BE2C (cell line): ENCODE measurements at regions not wholly inside any gene's neighbourhood (a gene's known extent, or its start where the extent isn't known, plus 50 kb on each side); places are given as distances from the start of the nearest gene placed in this dataset.

Experiments used
- DNase-seq: peaks from one replicate; pipeline ENCODE4 v3.0.0-alpha.2; 2020
- H3K27me3 ChIP-seq: fragments of 250-450 bp; sonication (Bioruptor Pico); 2 replicates; pipeline ENCODE4 v1.5.1; 2020; ENCODE audit warnings: mild to moderate bottlenecking
- H3K36me3 ChIP-seq: fragments of 250-450 bp; sonication (Bioruptor Pico); 2 replicates; pipeline ENCODE4 v1.5.1; 2020; ENCODE audit warnings: mild to moderate bottlenecking
- H3K4me1 ChIP-seq: fragments of 250-450 bp; sonication (Bioruptor Pico); 2 replicates; pipeline ENCODE4 v1.5.1; 2020
- H3K4me3 ChIP-seq: 2 replicates; pipeline ENCODE4 v1.5.1; 2011; ENCODE audit warnings: low read depth, low read length
- H3K9me3 ChIP-seq: fragments of 250-450 bp; sonication (Bioruptor Pico); 2 replicates; pipeline ENCODE4 v1.5.1; 2020
- CTCF ChIP-seq: IDR thresholded peaks from 2 replicates; pipeline ENCODE4 v1.5.1; 2012; ENCODE audit warnings: mild to moderate bottlenecking, low read depth, low read length

GRCh38 chr13:81305928-81306327 is 965.0 kb upstream of the SPRY2 start:
- TF ChIP-seq CTCF = no peak
- no peaks in the 10 kb centered on the region for H3K27me3 ChIP-seq

GRCh38 chr13:81304121-81304659 is 963.3 kb upstream of the SPRY2 start:
- H3K4me1 ChIP-seq = peaks cover 5% of the 10 kb centered on the region
- no peak for TF ChIP-seq CTCF

More at GRCh38 chr13:81305928-81306327, 965.0 kb upstream of the SPRY2 start:
- H3K4me3 ChIP-seq = no peak overlapping the region
- peaks cover 5% of the 10 kb centered on the region for H3K4me1 ChIP-seq
- no peaks in the 10 kb centered on the region for H3K9me3 ChIP-seq
- no peaks in the 10 kb centered on the region for H3K36me3 ChIP-seq
- no peak for DNase-seq

GRCh38 chr13:81302677-81303076 is 961.8 kb upstream of the SPRY2 start:
- no peaks in the 10 kb centered on the region for H3K36me3 ChIP-seq
- no peak overlapping the region for H3K4me3 ChIP-seq
- H3K4me1 ChIP-seq = peaks cover 5% of the 10 kb centered on the region
- H3K9me3 ChIP-seq = no peaks in the 10 kb centered on the region
- no peaks in the 10 kb centered on the region for H3K27me3 ChIP-seq
- no peak for DNase-seq
- TF ChIP-seq CTCF = no peak

More at GRCh38 chr13:81304121-81304659, 963.3 kb upstream of the SPRY2 start:
- Histone ChIP-seq H3K27me3 (no peaks in the 10 kb centered on the region), H3K4me3 (no peak overlapping the region), H3K36me3 (no peaks in the 10 kb centered on the region), H3K9me3 (no peaks in the 10 kb centered on the region)
- DNase-seq = no peak

- Histone ChIP-seq H3K4me1 (peaks cover 4% of the 10 kb centered on the region), H3K36me3 (no peaks in the 10 kb centered on the region), H3K4me3 (no peak overlapping the region), H3K27me3 (no peaks in the 10 kb centered on the region), H3K9me3 (no peaks in the 10 kb centered on the region)
- DNase-seq = no peak
- TF ChIP-seq CTCF = no peak
Observed at GRCh38 chr13:81302125-81302524, 961.2 kb upstream of the SPRY2 start.

GRCh38 chr13:81295177-81295576 is 954.3 kb upstream of the SPRY2 start:
- Histone ChIP-seq H3K4me1 (no peaks in the 10 kb centered on the region; the same call in 1 of the 2 replicates), H3K4me3 (no peak overlapping the region), H3K27me3 (no peaks in the 10 kb centered on the region), H3K36me3 (no peaks in the 10 kb centered on the region), H3K9me3 (no peaks in the 10 kb centered on the region)
- no peak for DNase-seq
- TF ChIP-seq CTCF = no peak

- no peak for DNase-seq
- TF ChIP-seq CTCF = no peak
- Histone ChIP-seq H3K4me1 (no peaks in the 10 kb centered on the region; the same call in 1 of the 2 replicates), H3K27me3 (no peaks in the 10 kb centered on the region), H3K4me3 (no peak overlapping the region), H3K36me3 (no peaks in the 10 kb centered on the region), H3K9me3 (no peaks in the 10 kb centered on the region)
Observed at GRCh38 chr13:81293594-81294164, 952.8 kb upstream of the SPRY2 start.
